Ishikawa (cell line): ENCODE measurements at regions not wholly inside any gene's neighbourhood (a gene's known extent, or its start where the extent isn't known, plus 50 kb on each side); places are given as distances from the start of the nearest gene placed in this dataset.

ENCODE experiments used
- CEBPB ChIP-seq: IDR thresholded peaks from 2 replicates; pipeline ENCODE4 v1.6.1; 2012
- CREB1 ChIP-seq: IDR thresholded peaks from 2 replicates; pipeline ENCODE4 v1.6.1; 2012; ENCODE audit warnings: low read depth
- EGR1 ChIP-seq: IDR thresholded peaks from 2 replicates; pipeline ENCODE4 v1.6.1; 2012
- EP300 ChIP-seq: IDR thresholded peaks from 2 replicates; pipeline ENCODE4 v1.6.1; 2012; ENCODE audit warnings: borderline replicate concordance
- FOXM1 ChIP-seq: IDR thresholded peaks from 2 replicates; pipeline ENCODE4 v1.6.1; 2012; ENCODE audit warnings: low read depth, borderline replicate concordance
- TAF1 ChIP-seq: IDR thresholded peaks from 2 replicates; pipeline ENCODE4 v1.6.1; 2012; ENCODE audit warnings: low read depth, mild to moderate bottlenecking
- ZBTB7A ChIP-seq: IDR thresholded peaks from 2 replicates; pipeline ENCODE4 v1.6.1; 2012; ENCODE audit warnings: low read depth
- TF ChIP-seq, protein P1 (sequence below): IDR thresholded peaks from 2 replicates; pipeline ENCODE4 v1.6.1; 2012
- TF ChIP-seq, protein P2 (sequence below): IDR thresholded peaks from 2 replicates; pipeline ENCODE4 v1.6.1; 2012; ENCODE audit warnings: low read depth, mild to moderate bottlenecking
- TF ChIP-seq, protein P3 (sequence below): IDR thresholded peaks from 2 replicates; pipeline ENCODE4 v1.6.1; 2012

DNA sequence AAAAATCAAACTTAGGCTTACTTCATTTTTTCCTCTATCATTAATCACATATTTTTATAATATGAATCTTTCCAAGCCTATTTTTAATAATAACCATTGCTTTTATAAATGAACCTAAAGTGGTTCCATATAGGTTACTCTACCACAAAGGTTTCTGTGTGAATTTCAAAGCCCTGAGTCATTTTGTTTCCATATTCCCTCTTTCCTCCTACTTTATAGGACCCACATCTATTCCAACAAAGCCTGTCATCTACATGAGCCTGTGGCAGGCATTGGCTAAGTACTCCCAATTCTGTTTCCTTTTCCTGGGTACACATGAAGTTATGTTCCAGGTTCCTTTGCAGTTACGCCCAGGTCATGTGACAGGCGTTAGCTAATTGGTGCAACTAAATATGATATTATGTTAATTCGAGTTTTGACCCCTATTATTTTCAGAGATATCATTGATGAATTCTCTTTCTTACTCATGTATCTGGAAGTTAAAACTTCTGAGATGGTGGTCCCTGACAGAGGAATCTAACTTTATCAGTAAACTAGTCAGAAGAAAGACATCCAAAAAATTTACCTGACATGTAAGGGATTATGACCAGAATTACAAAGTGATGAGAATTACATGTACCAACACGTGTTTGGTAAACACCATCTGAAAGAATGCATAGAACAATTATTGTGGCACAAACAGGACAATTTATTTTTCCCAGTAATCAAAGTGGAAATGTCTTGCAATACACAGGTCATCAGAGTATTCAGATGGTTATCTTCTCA is 1264.0 kb upstream of the CNTN5 start:
- TF ChIP-seq EP300 (no peak), TAF1 (no peak), FOXM1 (no peak), EGR1 (no peak), CREB1 (no peak), CEBPB (no peak), ZBTB7A (no peak)
- TF ChIP-seq, protein P1, sequence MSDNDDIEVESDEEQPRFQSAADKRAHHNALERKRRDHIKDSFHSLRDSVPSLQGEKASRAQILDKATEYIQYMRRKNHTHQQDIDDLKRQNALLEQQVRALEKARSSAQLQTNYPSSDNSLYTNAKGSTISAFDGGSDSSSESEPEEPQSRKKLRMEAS: no peak
- TF ChIP-seq, protein P2, sequence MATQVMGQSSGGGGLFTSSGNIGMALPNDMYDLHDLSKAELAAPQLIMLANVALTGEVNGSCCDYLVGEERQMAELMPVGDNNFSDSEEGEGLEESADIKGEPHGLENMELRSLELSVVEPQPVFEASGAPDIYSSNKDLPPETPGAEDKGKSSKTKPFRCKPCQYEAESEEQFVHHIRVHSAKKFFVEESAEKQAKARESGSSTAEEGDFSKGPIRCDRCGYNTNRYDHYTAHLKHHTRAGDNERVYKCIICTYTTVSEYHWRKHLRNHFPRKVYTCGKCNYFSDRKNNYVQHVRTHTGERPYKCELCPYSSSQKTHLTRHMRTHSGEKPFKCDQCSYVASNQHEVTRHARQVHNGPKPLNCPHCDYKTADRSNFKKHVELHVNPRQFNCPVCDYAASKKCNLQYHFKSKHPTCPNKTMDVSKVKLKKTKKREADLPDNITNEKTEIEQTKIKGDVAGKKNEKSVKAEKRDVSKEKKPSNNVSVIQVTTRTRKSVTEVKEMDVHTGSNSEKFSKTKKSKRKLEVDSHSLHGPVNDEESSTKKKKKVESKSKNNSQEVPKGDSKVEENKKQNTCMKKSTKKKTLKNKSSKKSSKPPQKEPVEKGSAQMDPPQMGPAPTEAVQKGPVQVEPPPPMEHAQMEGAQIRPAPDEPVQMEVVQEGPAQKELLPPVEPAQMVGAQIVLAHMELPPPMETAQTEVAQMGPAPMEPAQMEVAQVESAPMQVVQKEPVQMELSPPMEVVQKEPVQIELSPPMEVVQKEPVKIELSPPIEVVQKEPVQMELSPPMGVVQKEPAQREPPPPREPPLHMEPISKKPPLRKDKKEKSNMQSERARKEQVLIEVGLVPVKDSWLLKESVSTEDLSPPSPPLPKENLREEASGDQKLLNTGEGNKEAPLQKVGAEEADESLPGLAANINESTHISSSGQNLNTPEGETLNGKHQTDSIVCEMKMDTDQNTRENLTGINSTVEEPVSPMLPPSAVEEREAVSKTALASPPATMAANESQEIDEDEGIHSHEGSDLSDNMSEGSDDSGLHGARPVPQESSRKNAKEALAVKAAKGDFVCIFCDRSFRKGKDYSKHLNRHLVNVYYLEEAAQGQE: no peak
- TF ChIP-seq, protein P3, sequence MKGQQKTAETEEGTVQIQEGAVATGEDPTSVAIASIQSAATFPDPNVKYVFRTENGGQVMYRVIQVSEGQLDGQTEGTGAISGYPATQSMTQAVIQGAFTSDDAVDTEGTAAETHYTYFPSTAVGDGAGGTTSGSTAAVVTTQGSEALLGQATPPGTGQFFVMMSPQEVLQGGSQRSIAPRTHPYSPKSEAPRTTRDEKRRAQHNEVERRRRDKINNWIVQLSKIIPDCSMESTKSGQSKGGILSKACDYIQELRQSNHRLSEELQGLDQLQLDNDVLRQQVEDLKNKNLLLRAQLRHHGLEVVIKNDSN: no peak
